ENCODE measurements at regions not wholly inside any gene's neighbourhood (a gene's known extent, or its start where the extent isn't known, plus 50 kb on each side); places are given as distances from the start of the nearest gene placed in this dataset.

GRCh38 chr1:4121834-4122512 lies 221.9 kb upstream of the C1orf174 start:
- no peak for DNase-seq (ENCODE audit: low spot score)
- Histone ChIP-seq H3K27me3 (ENCODE audit: control insufficient read depth in 4 of 4, insufficient read depth in 4 of 4, low read length in 3 of 4) (peaks cover 0 to 3% (median 0%) of the 10 kb centered on the region in 4 donors), H3K4me3 (ENCODE audit: low read depth in 1 of 3, low read length in 3 of 3) (no peak overlapping the region), H3K9me3 (ENCODE audit: control insufficient read depth in 4 of 4, low read length in 3 of 4) (no peaks in the 10 kb centered on the region), H3K9ac (ENCODE audit: low read depth in 1 of 2, low read length in 2 of 2) (no peak overlapping the region), H3K36me3 (ENCODE audit: control insufficient read depth in 4 of 4, insufficient read depth in 3 of 4, low read depth in 1 of 4, low read length in 3 of 4) (no peaks in the 10 kb centered on the region), H3K27ac (ENCODE audit: low read depth in 1 of 2, low read length in 2 of 2) (no peak overlapping the region), H3K4me1 (ENCODE audit: control insufficient read depth in 4 of 4, insufficient read depth in 4 of 4, low read length in 3 of 4) (no peaks in the 10 kb centered on the region)
- 77% methylated on average over 20 of the region's 20 CpGs for WGBS
- TF ChIP-seq FOXA1 (IDR thresholded peaks at IDR 0.05) (no peak), ATF3 (IDR thresholded peaks at IDR 0.05) (no peak), RAD21 (IDR thresholded peaks at IDR 0.05) (no peak), RXRA (IDR thresholded peaks at IDR 0.05) (no peak), CTCF (IDR thresholded peaks at IDR 0.05; ENCODE audit: low read depth, low read length, missing input control) (no peak), MAX (IDR thresholded peaks at IDR 0.05) (no peak), HNF4A (conservative IDR thresholded peaks at IDR 0.05) (no peak), NR2F2 (IDR thresholded peaks at IDR 0.05) (no peak), FOXA2 (IDR thresholded peaks at IDR 0.05) (no peak)

GRCh38 chr1:4122513-4123160 lies 222.6 kb upstream of the C1orf174 start:
- H3K9me3 ChIP-seq (ENCODE audit: control insufficient read depth in 4 of 4, low read length in 3 of 4), result no peaks in the 10 kb centered on the region

GRCh38 chr1:4124631-4125145 lies 224.6 kb upstream of the C1orf174 start:
- Histone ChIP-seq H3K4me3 (ENCODE audit: low read depth in 1 of 3, low read length in 3 of 3) (no peak overlapping the region), H3K36me3 (ENCODE audit: control insufficient read depth in 4 of 4, insufficient read depth in 3 of 4, low read depth in 1 of 4, low read length in 3 of 4) (no peaks in the 10 kb centered on the region), H3K27ac (ENCODE audit: low read depth in 1 of 2, low read length in 2 of 2) (no peak overlapping the region), H3K9me3 (ENCODE audit: control insufficient read depth in 4 of 4, low read length in 3 of 4) (no peaks in the 10 kb centered on the region), H3K9ac (ENCODE audit: low read depth in 1 of 2, low read length in 2 of 2) (no peak overlapping the region), H3K27me3 (ENCODE audit: control insufficient read depth in 4 of 4, insufficient read depth in 4 of 4, low read length in 3 of 4) (no peaks in the 10 kb centered on the region), H3K4me1 (ENCODE audit: control insufficient read depth in 4 of 4, insufficient read depth in 4 of 4, low read length in 3 of 4) (no peaks in the 10 kb centered on the region)
- DNase-seq (ENCODE audit: low spot score), result no peak
- WGBS, result 70% methylated on average over 6 of the region's 6 CpGs
- TF ChIP-seq REST (IDR thresholded peaks at IDR 0.05) (no peak), RXRA (IDR thresholded peaks at IDR 0.05) (no peak), GABPA (IDR thresholded peaks at IDR 0.05 in 1 of 2, conservative IDR thresholded peaks at IDR 0.05 in 1 of 2) (no peak), HNF4A (conservative IDR thresholded peaks at IDR 0.05) (no peak), ZBTB33 (IDR thresholded peaks at IDR 0.05) (no peak), NR2F2 (IDR thresholded peaks at IDR 0.05) (no peak), HNF4G (IDR thresholded peaks at IDR 0.05) (no peak)

More at GRCh38 chr1:4122513-4123160, 222.6 kb upstream of the C1orf174 start:
- TF ChIP-seq SP1 (IDR thresholded peaks at IDR 0.05), result no peak
- no peak for TF ChIP-seq TAF1 (conservative IDR thresholded peaks at IDR 0.05)
- TF ChIP-seq FOXA1 (IDR thresholded peaks at IDR 0.05), result no peak
- H3K4me1 ChIP-seq (ENCODE audit: control insufficient read depth in 4 of 4, insufficient read depth in 4 of 4, low read length in 3 of 4), result no peaks in the 10 kb centered on the region
- no peaks in the 10 kb centered on the region for H3K36me3 ChIP-seq (ENCODE audit: control insufficient read depth in 4 of 4, insufficient read depth in 3 of 4, low read depth in 1 of 4, low read length in 3 of 4)
- no peak overlapping the region for H3K27ac ChIP-seq (ENCODE audit: low read depth in 1 of 2, low read length in 2 of 2)
- 79% methylated on average over 8 of the region's 8 CpGs for WGBS
- H3K4me3 ChIP-seq (ENCODE audit: low read depth in 1 of 3, low read length in 3 of 3), result no peak overlapping the region
- DNase-seq (ENCODE audit: low spot score), result no peak
- peaks cover 0 to 3% (median 0%) of the 10 kb centered on the region in 4 donors for H3K27me3 ChIP-seq (ENCODE audit: control insufficient read depth in 4 of 4, insufficient read depth in 4 of 4, low read length in 3 of 4)
- no peak overlapping the region for H3K9ac ChIP-seq (ENCODE audit: low read depth in 1 of 2, low read length in 2 of 2)
